Esophagus muscularis mucosa (tissue), 4 donors: ENCODE measurements at regions not wholly inside any gene's neighbourhood (a gene's known extent, or its start where the extent isn't known, plus 50 kb on each side); places are given as distances from the start of the nearest gene placed in this dataset.

Source experiments
- DNase-seq: peaks from one replicate; pipeline ENCODE4 v3.0.0-alpha.2; 2017; ENCODE audit errors: extremely low spot score
- H3K27ac ChIP-seq, 4 donors: fragments of 200-600 bp; sonication (generic); replicated peaks in 1 of 4; 1 replicate in 3 of 4; 2 replicates in 1 of 4; pipeline ENCODE4 v1.5.1; 2016 to 2019; ENCODE audit warnings: mild to moderate bottlenecking in 1 of 4
- H3K27me3 ChIP-seq, 4 donors: fragments of 200-600 bp; sonication (generic); one replicate each; pipeline versions ENCODE4 v1.5.1 to v1.6.0; 2016 to 2019
- H3K36me3 ChIP-seq, 4 donors: fragments of 200-600 bp; sonication (generic); one replicate each; pipeline ENCODE4 v1.5.1; 2016 to 2019
- H3K4me1 ChIP-seq, 4 donors: fragments of 200-600 bp; sonication (generic); one replicate each; pipeline ENCODE4 v1.5.1; 2016 to 2019
- H3K4me3 ChIP-seq, 4 donors: fragments of 200-600 bp; sonication (generic); 1 replicate in 2 of 4; 2 replicates in 2 of 4; pipeline ENCODE4 v1.5.1; 2016 to 2019; ENCODE audit warnings: mild to moderate bottlenecking in 4 of 4, moderate library complexity in 1 of 4
- H3K9me3 ChIP-seq, 4 donors: fragments of 200-600 bp; sonication (generic); 1 replicate in 3 of 4; 2 replicates in 1 of 4; pipeline ENCODE4 v1.5.1; 2016 to 2019
- CTCF ChIP-seq, 3 experiments: fragments of 200-600 bp in 2 of 3; fragments of 450-650 bp in 1 of 3; sonication (generic) in 2 of 3; IDR thresholded peaks; one replicate each; pipeline ENCODE4 v1.5.1; 2017 to 2019; ENCODE audit warnings: antibody characterized with exemption in 3 of 3, mild to moderate bottlenecking in 2 of 3, moderate library complexity in 1 of 3
- EP300 ChIP-seq: sonication (generic); formaldehyde crosslinking; IDR thresholded peaks from one replicate; pipeline ENCODE4 v1.6.1; 2017; ENCODE audit warnings: antibody characterized with exemption
- POLR2A ChIP-seq: fragments of 450-650 bp; IDR thresholded peaks from one replicate; pipeline ENCODE4 v1.6.1; 2017; ENCODE audit warnings: antibody characterized with exemption, moderate library complexity, mild to moderate bottlenecking, low read depth
- POLR2AphosphoS5 ChIP-seq, 2 donors: sonication (generic); formaldehyde crosslinking; IDR thresholded peaks; one replicate each; pipeline ENCODE4 v1.6.1; 2017; ENCODE audit warnings: antibody characterized with exemption in 2 of 2
- WGBS: methylation state at CpG from one replicate; pipeline ENCODE4 v1.1.5; 2018; 5-methylcytosine and 5-hydroxymethylcytosine counted together
- intact Hi-C: fragments of 100-400 bp; cut with DNase I; formaldehyde crosslinking; loops from one replicate; pipeline ENCODE4 v1.15.1; 2023

GRCh38 chr4:30450474-30450873, 269.7 kb upstream of the PCDH7 start:
- H3K36me3 ChIP-seq, result no peaks in the 10 kb centered on the region
- no peaks in the 10 kb centered on the region for H3K4me1 ChIP-seq
- H3K4me3 ChIP-seq, result no peak overlapping the region
- no peak for TF ChIP-seq POLR2A
- no peak for TF ChIP-seq POLR2AphosphoS5 (IDR thresholded peaks at IDR 0.05)
- TF ChIP-seq CTCF (IDR thresholded peaks at IDR 0.05), result no peak
- no peak for TF ChIP-seq EP300
- DNase-seq, result no peak
- no peaks in the 10 kb centered on the region for H3K9me3 ChIP-seq
- H3K27ac ChIP-seq, result no peak overlapping the region
- intact Hi-C loops, result no loop called here
- H3K27me3 ChIP-seq, result no peaks in the 10 kb centered on the region

GRCh38 chr4:30454504-30454903, 265.7 kb upstream of the PCDH7 start:
- H3K4me3 ChIP-seq, result no peak overlapping the region
- no peak overlapping the region for H3K27ac ChIP-seq
- H3K27me3 ChIP-seq, result no peaks in the 10 kb centered on the region
- WGBS, result 77% methylated on average over 1 of the region's 1 CpG
- no peaks in the 10 kb centered on the region for H3K9me3 ChIP-seq
- intact Hi-C loops, result no loop called here
- H3K36me3 ChIP-seq, result no peaks in the 10 kb centered on the region
- TF ChIP-seq POLR2A (no peak), EP300 (no peak), CTCF (IDR thresholded peaks at IDR 0.05) (no peak), POLR2AphosphoS5 (IDR thresholded peaks at IDR 0.05) (no peak)
- H3K4me1 ChIP-seq, result no peaks in the 10 kb centered on the region
- no peak for DNase-seq

- TF ChIP-seq EP300 (no peak), POLR2A (no peak), POLR2AphosphoS5 (IDR thresholded peaks at IDR 0.05) (no peak), CTCF (IDR thresholded peaks at IDR 0.05) (no peak)
- no peak overlapping the region for H3K27ac ChIP-seq
These were observed 263.5 kb upstream of the PCDH7 start for GRCh38 chr4:30456716-30457115.

GRCh38 chr4:30460818-30461217, 259.4 kb upstream of the PCDH7 start:
- Histone ChIP-seq H3K27ac (no peak overlapping the region), H3K9me3 (no peaks in the 10 kb centered on the region), H3K27me3 (no peaks in the 10 kb centered on the region), H3K4me1 (no peaks in the 10 kb centered on the region), H3K4me3 (no peak overlapping the region), H3K36me3 (no peaks in the 10 kb centered on the region)
- TF ChIP-seq POLR2AphosphoS5 (IDR thresholded peaks at IDR 0.05) (no peak), CTCF (IDR thresholded peaks at IDR 0.05) (no peak), EP300 (no peak), POLR2A (no peak)
- DNase-seq, result no peak
- intact Hi-C loops, result no loop called here
- WGBS, result 59% methylated on average over 3 of the region's 3 CpGs

More at GRCh38 chr4:30456716-30457115, 263.5 kb upstream of the PCDH7 start:
- Histone ChIP-seq H3K27me3 (no peaks in the 10 kb centered on the region), H3K4me1 (no peaks in the 10 kb centered on the region), H3K9me3 (no peaks in the 10 kb centered on the region), H3K36me3 (no peaks in the 10 kb centered on the region), H3K4me3 (no peak overlapping the region)
- intact Hi-C loops, result no loop called here
- 84% methylated on average over 4 of the region's 4 CpGs for WGBS
- DNase-seq, result no peak

GRCh38 chr4:30461218-30461617, 259.0 kb upstream of the PCDH7 start:
- intact Hi-C loops, result no loop called here
- no peaks in the 10 kb centered on the region for H3K4me1 ChIP-seq
- no peak overlapping the region for H3K4me3 ChIP-seq
- no peaks in the 10 kb centered on the region for H3K27me3 ChIP-seq
- DNase-seq, result no peak
- no peak for TF ChIP-seq CTCF (IDR thresholded peaks at IDR 0.05)
- TF ChIP-seq EP300, result no peak
- TF ChIP-seq POLR2AphosphoS5 (IDR thresholded peaks at IDR 0.05), result no peak
- 78% methylated on average over 5 of the region's 5 CpGs for WGBS
- H3K9me3 ChIP-seq, result no peaks in the 10 kb centered on the region
- H3K36me3 ChIP-seq, result no peaks in the 10 kb centered on the region
- no peak overlapping the region for H3K27ac ChIP-seq
